ENCODE measurements at regions not wholly inside any gene's neighbourhood (a gene's known extent, or its start where the extent isn't known, plus 50 kb on each side); places are given as distances from the start of the nearest gene placed in this dataset.
"Not testable (repeated sequence)": the region's sequence is repeated elsewhere in the genome, so short reads cannot be mapped to it uniquely, and the experiment has no call there.

- WGBS, 2 donors, result 65 to 73% methylated on average over 3 of the region's 3 CpGs
- intact Hi-C loops (cut with DNase I; ENCODE audit: low total_unique reads), result no loop called here
- H3K4me3 ChIP-seq (ENCODE audit: low read depth, poor library complexity, severe bottlenecking), result no peak overlapping the region
- TF ChIP-seq CTCF (IDR thresholded peaks at IDR 0.05) (no peak), POLR2A (IDR thresholded peaks at IDR 0.05) (no peak)
- no peak for DNase-seq (ENCODE audit: low spot score in 2 of 2)
These were observed 91.2 kb upstream of the GPR50 start for GRCh38 chrX:151085207-151085606.

- intact Hi-C loops (cut with DNase I; ENCODE audit: low total_unique reads), result no loop called here
- WGBS, 2 donors, result 53 to 62% methylated on average over 3 of the region's 3 CpGs
- DNase-seq (ENCODE audit: low spot score in 2 of 2), result no peak
- H3K4me3 ChIP-seq (ENCODE audit: low read depth, poor library complexity, severe bottlenecking), result no peak overlapping the region
- no peak for TF ChIP-seq POLR2A (IDR thresholded peaks at IDR 0.05)
- TF ChIP-seq CTCF (IDR thresholded peaks at IDR 0.05), result no peak
These were observed 88.2 kb upstream of the GPR50 start for GRCh38 chrX:151088221-151088620.

GRCh38 chrX:151099001-151099400 is 77.4 kb upstream of the GPR50 start:
- intact Hi-C loops (cut with DNase I; ENCODE audit: low total_unique reads), result no loop called here
- TF ChIP-seq CTCF (IDR thresholded peaks at IDR 0.05), result no peak
- TF ChIP-seq POLR2A (IDR thresholded peaks at IDR 0.05), result no peak
- WGBS, 2 donors, result 59 to 62% methylated on average over 6 of the region's 6 CpGs
- DNase-seq (ENCODE audit: low spot score in 2 of 2), result no peak
- H3K4me3 ChIP-seq (ENCODE audit: low read depth, poor library complexity, severe bottlenecking), result no peak overlapping the region

GRCh38 chrX:151100799-151101198 is 75.6 kb upstream of the GPR50 start:
- no peak for DNase-seq (ENCODE audit: low spot score in 2 of 2)
- intact Hi-C loops (cut with DNase I; ENCODE audit: low total_unique reads), result no loop called here
- TF ChIP-seq CTCF (IDR thresholded peaks at IDR 0.05), result no peak
- TF ChIP-seq POLR2A (IDR thresholded peaks at IDR 0.05), result no peak
- H3K4me3 ChIP-seq (ENCODE audit: low read depth, poor library complexity, severe bottlenecking), result no peak overlapping the region
- 28 to 30% methylated on average over 1 of the region's 1 CpG for WGBS, 2 donors

GRCh38 chrX:151113200-151113599 is 63.2 kb upstream of the GPR50 start:
- intact Hi-C loops (cut with DNase I; ENCODE audit: low total_unique reads); H3K4me3 ChIP-seq (ENCODE audit: low read depth, poor library complexity, severe bottlenecking); DNase-seq (ENCODE audit: low spot score in 2 of 2): not testable (repeated sequence)
- 81 to 83% methylated on average over 3 of the region's 3 CpGs for WGBS, 2 donors

Data from lower leg skin (tissue), 4 donors.